Activated T-cell treated with anti-CD3 and anti-CD28 coated beads, Interleukin-2, amount 50 U/mL, for 4 hours (primary cell): ENCODE measurements at regions not wholly inside any gene's neighbourhood (a gene's known extent, or its start where the extent isn't known, plus 50 kb on each side); places are given as distances from the start of the nearest gene placed in this dataset.
"Not testable (repeated sequence)": the region's sequence is repeated elsewhere in the genome, so short reads cannot be mapped to it uniquely, and the experiment has no call there.

ENCODE experiments used
- ATAC-seq, 2 donors: fragments of 200-7000 bp; cut with Tn5 transposase; one replicate each; pipeline ENCODE4 v1.10.0; 2021
- DNase-seq: peaks from one replicate; pipeline ENCODE4 v3.0.0-alpha.2; 2020
- H3K27me3 Mint-ChIP-seq: one replicate; pipeline ENCODE4 v1.8.0; 2021; ENCODE audit warnings: low read depth, mixed read lengths
- H3K36me3 Mint-ChIP-seq: one replicate; pipeline ENCODE4 v1.8.0; 2022; ENCODE audit warnings: mixed read lengths; ENCODE audit not compliant: insufficient read depth
- H3K4me1 Mint-ChIP-seq: one replicate; pipeline ENCODE4 v1.8.0; 2021; ENCODE audit warnings: low read depth, mixed read lengths
- H3K4me3 Mint-ChIP-seq: one replicate; pipeline ENCODE4 v1.8.0; 2021; ENCODE audit warnings: mild to moderate bottlenecking, moderate library complexity, mixed read lengths
- H3K9me3 Mint-ChIP-seq: one replicate; pipeline ENCODE4 v1.8.0; 2021; ENCODE audit warnings: mixed read lengths

GRCh38 chr1:60255565-60255964, 182.0 kb upstream of the C1orf87 start:
- Mint-ChIP-seq H3K9me3 (no peaks in the 10 kb centered on the region), H3K36me3 (no peaks in the 10 kb centered on the region)
- DNase-seq: no peak

GRCh38 chr1:60251426-60251825, 177.9 kb upstream of the C1orf87 start:
- no peaks in the 10 kb centered on the region for H3K36me3 Mint-ChIP-seq
- ATAC-seq: no peak
- no peak for DNase-seq
- H3K4me3 Mint-ChIP-seq: no peak overlapping the region
- H3K9me3 Mint-ChIP-seq: no peaks in the 10 kb centered on the region
- H3K27me3 Mint-ChIP-seq: no peaks in the 10 kb centered on the region
- no peaks in the 10 kb centered on the region for H3K4me1 Mint-ChIP-seq

More at GRCh38 chr1:60255565-60255964, 182.0 kb upstream of the C1orf87 start:
- Mint-ChIP-seq H3K27me3 (no peaks in the 10 kb centered on the region), H3K4me1 (no peaks in the 10 kb centered on the region), H3K4me3 (no peak overlapping the region)
- no peak for ATAC-seq

DNA sequence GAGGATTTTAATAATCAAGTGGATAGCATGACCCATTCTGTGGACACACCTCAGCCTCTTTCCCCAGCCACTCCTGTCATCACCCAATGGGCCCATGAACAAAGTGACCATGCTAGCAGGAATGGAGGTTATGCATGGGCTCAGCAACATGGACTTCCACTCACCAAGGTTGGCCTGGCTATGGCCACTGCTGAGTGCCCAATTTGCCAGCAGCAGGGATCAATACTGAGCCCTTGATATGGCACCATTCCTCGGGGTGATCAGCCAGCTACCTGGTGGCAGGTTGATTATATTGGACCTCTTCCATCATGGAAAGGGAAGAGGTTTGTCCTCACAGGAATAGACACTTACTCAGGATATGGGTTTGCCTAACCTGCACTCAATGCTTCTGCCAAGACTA, 173.9 kb upstream of the C1orf87 start:
- H3K4me1 Mint-ChIP-seq, DNase-seq, H3K4me3 Mint-ChIP-seq, H3K27me3 Mint-ChIP-seq, H3K9me3 Mint-ChIP-seq, ATAC-seq, H3K36me3 Mint-ChIP-seq: not testable (repeated sequence)

DNA sequence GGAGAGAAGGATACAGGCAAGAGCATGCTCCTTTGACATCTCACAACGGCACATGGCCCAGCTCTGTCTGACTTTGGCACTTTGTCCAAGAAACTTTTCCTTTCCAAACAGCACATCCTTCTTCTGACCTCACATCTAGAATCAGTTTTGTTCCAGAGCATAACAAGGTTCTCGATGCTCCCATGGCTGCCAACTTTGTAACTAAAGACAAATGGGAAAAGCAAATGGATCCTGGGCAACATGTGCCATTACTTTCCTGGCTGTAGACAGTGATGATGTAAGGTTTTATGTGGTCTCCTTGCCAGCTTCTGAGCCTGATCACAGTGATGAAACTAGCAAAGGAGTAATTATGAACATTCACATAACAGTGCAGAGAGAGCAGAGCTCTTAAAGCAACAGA, 171.8 kb upstream of the C1orf87 start:
- Mint-ChIP-seq H3K36me3 (no peaks in the 10 kb centered on the region), H3K9me3 (no peaks in the 10 kb centered on the region)

DNA sequence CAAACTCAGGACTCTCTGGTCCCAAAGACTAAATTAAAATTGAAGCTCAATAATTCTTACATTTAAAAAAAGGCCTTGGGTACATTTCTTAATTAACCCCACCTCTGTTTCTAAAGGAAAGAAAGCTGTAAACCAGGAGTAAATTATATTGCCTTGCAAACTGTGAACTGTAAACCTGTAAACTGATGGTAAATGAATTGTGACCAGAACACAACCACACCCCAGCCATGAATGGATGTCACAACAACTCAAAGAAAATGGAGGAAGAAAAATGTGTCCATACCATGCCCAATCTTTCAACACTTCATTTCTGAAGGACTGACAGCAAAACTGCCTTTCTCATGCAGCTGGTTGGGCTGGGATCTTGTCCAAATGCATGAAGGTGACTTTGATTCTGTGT, 171.3 kb upstream of the C1orf87 start:
- DNase-seq: no peak
- ATAC-seq: no peak
- Mint-ChIP-seq H3K9me3 (no peaks in the 10 kb centered on the region), H3K27me3 (no peaks in the 10 kb centered on the region), H3K36me3 (no peaks in the 10 kb centered on the region), H3K4me1 (no peaks in the 10 kb centered on the region), H3K4me3 (no peak overlapping the region)

More for the DNA sequence above, 171.8 kb upstream of the C1orf87 start:
- no peaks in the 10 kb centered on the region for H3K4me1 Mint-ChIP-seq
- DNase-seq: no peak
- ATAC-seq: no peak
- H3K27me3 Mint-ChIP-seq: no peaks in the 10 kb centered on the region
- H3K4me3 Mint-ChIP-seq: no peak overlapping the region

DNA sequence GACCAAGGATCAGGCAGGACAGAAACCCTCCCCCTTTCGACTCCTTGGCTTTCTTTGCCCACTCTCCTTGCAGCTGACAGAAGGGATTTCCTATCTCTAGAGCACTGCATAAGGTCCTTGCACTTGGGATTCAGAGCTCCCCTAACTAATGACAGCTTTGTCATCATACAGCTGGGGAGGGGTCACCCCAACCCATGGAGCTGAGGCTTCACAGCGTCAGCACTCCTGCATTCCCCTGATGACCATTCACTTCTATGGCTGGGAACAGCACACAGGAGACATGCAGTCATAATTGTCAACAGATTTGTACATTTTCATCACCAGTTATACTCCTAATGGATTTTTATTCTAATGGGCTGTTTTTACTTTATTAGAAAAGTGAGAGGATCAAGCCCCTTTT, 161.7 kb upstream of the C1orf87 start:
- Mint-ChIP-seq H3K9me3 (no peaks in the 10 kb centered on the region), H3K4me1 (no peaks in the 10 kb centered on the region), H3K36me3 (no peaks in the 10 kb centered on the region), H3K27me3 (peaks cover 3% of the 10 kb centered on the region), H3K4me3 (no peak overlapping the region)
- DNase-seq: no peak
- no peak for ATAC-seq

GRCh38 chr1:60234776-60235175, 161.2 kb upstream of the C1orf87 start:
- no peak for ATAC-seq
- Mint-ChIP-seq H3K36me3 (no peaks in the 10 kb centered on the region), H3K4me3 (no peak overlapping the region), H3K9me3 (no peaks in the 10 kb centered on the region), H3K27me3 (peaks cover 3% of the 10 kb centered on the region), H3K4me1 (no peaks in the 10 kb centered on the region)
- no peak for DNase-seq

GRCh38 chr1:60229821-60230220, 156.3 kb upstream of the C1orf87 start:
- DNase-seq (no peak), ATAC-seq (no peak)
- Mint-ChIP-seq H3K27me3 (peaks cover 3% of the 10 kb centered on the region), H3K36me3 (no peaks in the 10 kb centered on the region), H3K4me3 (no peak overlapping the region), H3K4me1 (no peaks in the 10 kb centered on the region), H3K9me3 (no peaks in the 10 kb centered on the region)

DNA sequence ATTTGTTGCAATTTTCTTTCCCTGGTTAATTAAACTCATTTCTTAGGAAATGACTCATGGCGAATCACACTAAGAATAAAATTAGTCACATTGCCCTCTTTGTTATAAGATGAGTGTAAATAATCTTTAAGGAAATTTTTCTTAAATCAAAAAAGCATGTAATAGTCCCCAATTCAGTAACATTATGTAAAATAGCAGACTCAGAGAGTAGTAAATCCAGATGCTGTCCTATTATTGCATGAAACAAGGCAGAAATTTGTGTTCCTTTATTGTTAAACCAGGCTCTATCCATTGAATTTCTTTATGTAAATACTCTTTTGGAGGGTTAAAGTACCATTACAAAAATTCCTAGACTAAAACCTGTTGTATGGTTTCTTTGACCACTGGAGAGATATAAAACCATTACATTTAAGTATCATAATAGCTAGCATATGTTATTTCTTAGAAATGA, 154.5 kb upstream of the C1orf87 start:
- ATAC-seq (peak in 1 of 2 donors; percentile 18), DNase-seq (no peak)
- no peaks in the 10 kb centered on the region for H3K36me3 Mint-ChIP-seq
- no peak overlapping the region for H3K4me3 Mint-ChIP-seq
- H3K9me3 Mint-ChIP-seq: no peaks in the 10 kb centered on the region
- no peaks in the 10 kb centered on the region for H3K27me3 Mint-ChIP-seq
- H3K4me1 Mint-ChIP-seq: no peaks in the 10 kb centered on the region

- Mint-ChIP-seq H3K27me3 (no peaks in the 10 kb centered on the region), H3K36me3 (no peaks in the 10 kb centered on the region), H3K4me1 (no peaks in the 10 kb centered on the region), H3K4me3 (no peak overlapping the region), H3K9me3 (no peaks in the 10 kb centered on the region)
- no peak for ATAC-seq
- no peak for DNase-seq
Observed at GRCh38 chr1:60227601-60228000, 154.0 kb upstream of the C1orf87 start.

DNA sequence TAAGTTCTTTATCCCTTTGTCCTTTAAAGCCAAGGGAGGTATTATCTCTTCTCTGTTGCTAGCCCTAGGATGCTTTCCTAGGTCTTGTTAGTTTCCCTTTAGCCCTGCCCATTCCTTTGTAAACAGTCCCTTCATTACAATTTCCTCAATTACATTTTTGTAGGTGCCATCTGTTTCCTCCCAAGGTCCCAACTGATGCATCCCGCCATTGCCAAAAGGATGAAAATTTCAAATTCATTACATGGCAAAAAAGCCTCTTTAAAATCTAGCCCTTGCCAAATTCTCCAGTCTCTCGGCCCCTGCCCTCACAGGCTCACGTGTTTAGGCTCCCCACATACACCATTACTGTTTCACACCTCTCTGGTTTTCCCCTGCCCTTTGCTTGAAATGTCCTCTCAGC, 151.9 kb upstream of the C1orf87 start:
- no peak for ATAC-seq
- no peaks in the 10 kb centered on the region for H3K9me3 Mint-ChIP-seq
- DNase-seq: no peak
- H3K4me1 Mint-ChIP-seq: no peaks in the 10 kb centered on the region
- H3K27me3 Mint-ChIP-seq: no peaks in the 10 kb centered on the region
- no peak overlapping the region for H3K4me3 Mint-ChIP-seq
- H3K36me3 Mint-ChIP-seq: no peaks in the 10 kb centered on the region

DNA sequence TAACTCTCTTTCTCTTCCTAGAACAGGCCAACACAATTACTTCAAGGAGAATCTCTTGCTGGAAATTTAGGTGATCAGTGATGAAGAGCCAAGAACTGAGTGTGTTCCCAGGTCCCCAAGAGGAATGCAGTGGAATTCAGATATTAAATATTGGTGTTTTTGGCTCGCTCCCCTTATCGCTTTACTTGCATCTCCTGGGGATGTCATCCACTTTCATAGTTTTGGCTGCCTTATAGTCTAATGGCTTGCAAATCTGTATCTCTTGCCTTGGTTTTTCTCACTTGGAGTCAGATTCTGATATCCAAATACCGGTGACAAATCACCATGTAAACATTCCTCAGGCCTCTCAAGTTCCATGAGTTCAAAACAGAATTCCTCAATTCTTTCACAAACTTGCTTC, 151.0 kb upstream of the C1orf87 start:
- no peak for ATAC-seq
- H3K9me3 Mint-ChIP-seq: no peaks in the 10 kb centered on the region
- no peaks in the 10 kb centered on the region for H3K36me3 Mint-ChIP-seq
- no peaks in the 10 kb centered on the region for H3K27me3 Mint-ChIP-seq
- DNase-seq: no peak
- H3K4me3 Mint-ChIP-seq: no peak overlapping the region
- H3K4me1 Mint-ChIP-seq: no peaks in the 10 kb centered on the region

DNA sequence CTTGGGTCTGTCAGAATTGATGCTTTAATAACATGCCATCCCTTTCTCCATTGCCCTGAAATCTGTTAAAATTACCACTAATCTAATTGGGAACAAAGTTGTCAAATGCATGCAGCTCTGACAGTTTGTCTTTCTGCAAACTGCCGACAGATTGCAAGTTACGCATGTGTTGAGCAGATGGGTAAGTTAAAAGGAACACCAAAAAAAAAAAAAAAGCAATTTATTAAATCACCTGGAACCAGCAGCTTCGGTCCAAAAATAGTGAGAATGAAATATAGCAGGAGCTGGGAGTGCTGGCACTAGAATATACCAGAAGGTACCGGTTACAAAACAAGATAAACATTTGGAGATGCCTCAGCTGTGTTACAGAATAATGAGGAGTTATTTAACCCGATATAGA, 149.6 kb upstream of the C1orf87 start:
- DNase-seq (no peak), ATAC-seq (no peak)
- no peak overlapping the region for H3K4me3 Mint-ChIP-seq
- H3K27me3 Mint-ChIP-seq: no peaks in the 10 kb centered on the region
- H3K36me3 Mint-ChIP-seq: no peaks in the 10 kb centered on the region
- H3K9me3 Mint-ChIP-seq: no peaks in the 10 kb centered on the region
- H3K4me1 Mint-ChIP-seq: no peaks in the 10 kb centered on the region

- ATAC-seq (no peak), DNase-seq (no peak)
- Mint-ChIP-seq H3K27me3 (no peaks in the 10 kb centered on the region), H3K36me3 (no peaks in the 10 kb centered on the region), H3K9me3 (no peaks in the 10 kb centered on the region), H3K4me3 (no peak overlapping the region), H3K4me1 (no peaks in the 10 kb centered on the region)
Observed at GRCh38 chr1:60222360-60223115, 149.0 kb upstream of the C1orf87 start.

DNA sequence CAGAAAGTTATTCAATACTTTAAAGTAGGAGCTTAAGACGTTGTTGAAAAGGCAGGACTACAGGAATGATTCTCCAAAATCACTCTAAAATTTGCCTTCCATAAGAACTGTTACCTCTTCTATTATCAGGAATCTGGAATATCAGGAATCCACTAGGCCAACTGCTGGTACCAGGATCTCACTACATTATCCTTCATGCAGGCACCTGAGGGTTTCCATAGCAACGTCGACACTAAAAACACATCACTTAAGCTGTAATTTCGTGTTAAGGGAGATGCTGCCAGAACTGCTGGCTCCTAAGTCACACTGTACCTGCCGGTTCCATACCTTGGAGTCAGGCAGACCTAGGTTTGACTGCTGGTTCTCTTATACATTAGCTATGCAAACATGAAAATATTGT, 139.7 kb upstream of the C1orf87 start:
- Mint-ChIP-seq H3K27me3 (no peaks in the 10 kb centered on the region), H3K4me3 (no peak overlapping the region), H3K9me3 (peaks cover 5% of the 10 kb centered on the region), H3K4me1 (no peaks in the 10 kb centered on the region), H3K36me3 (no peaks in the 10 kb centered on the region)
- ATAC-seq: no peak
- no peak for DNase-seq
